A549 (cell line): ENCODE measurements at regions not wholly inside any gene's neighbourhood (a gene's known extent, or its start where the extent isn't known, plus 50 kb on each side); places are given as distances from the start of the nearest gene placed in this dataset.

Experiments
- ATAC-seq, 2 experiments: fragments of 200-7000 bp in 1 of 2; fragments of >200 bp in 1 of 2; cut with Nextera tagmentation in 1 of 2; cut with Tn5 transposase in 1 of 2; 3 replicates each; pipeline versions ENCODE4 v1.8.0 to v1.9.1; 2018 to 2020; ENCODE audit warnings: mild to moderate bottlenecking in 1 of 2, moderate library complexity in 1 of 2
- CTCF ChIA-PET: fragments of 300-600 bp; sonication (Branson Sonifier 250); formaldehyde crosslinking; extraction: SDS; loops from one replicate; lab custom pipeline; 2021; ENCODE audit warnings: antibody characterized with exemption, inconsistent platforms; lab: Yijun Ruan, JAX
- POLR2A ChIA-PET: fragments of 350-600 bp; formaldehyde crosslinking; extraction: SDS; loops from one replicate; lab custom pipeline; 2021; ENCODE audit warnings: antibody characterized with exemption, inconsistent platforms; lab: Yijun Ruan, JAX
- DNase-seq, 2 experiments: peaks; one replicate each; pipeline versions ENCODE4 v3.0.0 to v3.0.0-alpha.2; 2011 to 2016; ENCODE audit warnings: low read depth in 1 of 2, low spot score in 1 of 2
- FAIRE-seq: peaks from 2 replicates; lab custom pipeline; 2011; peaks lifted over from hg19 to GRCh38; lab: Jason Lieb, UNC
- H3K27ac ChIP-seq, 2 experiments: fragments of >200 bp; sonication (Bioruptor Twin); formaldehyde crosslinking; 3 replicates each; pipeline ENCODE4 v1.5.1; 2016 to 2017
- H3K4me1 ChIP-seq: fragments of >200 bp; sonication (Bioruptor Twin); formaldehyde crosslinking; 3 replicates; pipeline ENCODE4 v1.6.1; 2016
- H3K4me2 ChIP-seq: fragments of >200 bp; sonication (Bioruptor Twin); formaldehyde crosslinking; 3 replicates; pipeline ENCODE4 v1.6.1; 2016
- H3K4me3 ChIP-seq: fragments of >200 bp; sonication (Bioruptor Twin); formaldehyde crosslinking; 3 replicates; pipeline ENCODE4 v1.5.1; 2016
- H3K9me3 ChIP-seq: fragments of >200 bp; sonication (Bioruptor Twin); formaldehyde crosslinking; 3 replicates; pipeline ENCODE4 v1.6.1; 2016
- CBX8 ChIP-seq: fragments of 200-600 bp; sonication (generic); IDR thresholded peaks from 2 replicates; pipeline ENCODE4 v1.6.1; 2016
- CEBPB ChIP-seq, 2 experiments: fragments of >200 bp in 1 of 2; sonication (Bioruptor Twin) in 1 of 2; formaldehyde crosslinking in 1 of 2; IDR thresholded peaks; 2 replicates each; pipeline ENCODE4 v1.6.1; 2012 to 2016
- CHD4 ChIP-seq: fragments of 200-600 bp; sonication (generic); IDR thresholded peaks from 2 replicates; pipeline ENCODE4 v1.6.1; 2016; ENCODE audit warnings: antibody characterized with exemption, mild to moderate bottlenecking, borderline replicate concordance
- E2F6 ChIP-seq: IDR thresholded peaks from 2 replicates; pipeline ENCODE4 v1.6.1; 2012; ENCODE audit warnings: low read depth, borderline replicate concordance
- EHMT2 ChIP-seq: fragments of 200-600 bp; sonication (generic); IDR thresholded peaks from 2 replicates; pipeline ENCODE4 v1.6.1; 2016; ENCODE audit warnings: antibody characterized with exemption, low read depth, mild to moderate bottlenecking, moderate library complexity
- FOSB ChIP-seq: fragments of 250-450 bp; sonication (Bioruptor Pico); IDR thresholded peaks from 2 replicates; pipeline ENCODE4 v1.5.0; 2020; ENCODE audit warnings: mild to moderate bottlenecking, moderate library complexity
- GATA3 ChIP-seq: IDR thresholded peaks from 2 replicates; pipeline ENCODE4 v1.6.1; 2012; ENCODE audit warnings: borderline replicate concordance
- HDAC2 ChIP-seq: fragments of 200-600 bp; sonication (generic); IDR thresholded peaks from 2 replicates; pipeline ENCODE4 v1.6.1; 2016
- HES2 ChIP-seq: fragments of >200 bp; sonication (Bioruptor Twin); formaldehyde crosslinking; IDR thresholded peaks from 2 replicates; pipeline ENCODE4 v1.6.1; 2016
- JUNB ChIP-seq: fragments of >200 bp; sonication (Bioruptor Twin); formaldehyde crosslinking; IDR thresholded peaks from 2 replicates; pipeline ENCODE4 v1.6.1; 2016
- KDM1A ChIP-seq: fragments of 200-600 bp; sonication (generic); IDR thresholded peaks from 2 replicates; pipeline ENCODE4 v1.6.1; 2016; ENCODE audit warnings: low read depth, mild to moderate bottlenecking
- KDM5A ChIP-seq: fragments of 200-600 bp; sonication (generic); IDR thresholded peaks from 2 replicates; pipeline ENCODE4 v1.6.1; 2016; ENCODE audit warnings: antibody characterized with exemption, mild to moderate bottlenecking
- NPAS2 ChIP-seq: fragments of 250-450 bp; sonication (Bioruptor Pico); IDR thresholded peaks from 2 replicates; pipeline ENCODE4 v1.8.0; 2022; ENCODE audit warnings: mild to moderate bottlenecking, moderate library complexity, borderline replicate concordance
- PBX3 ChIP-seq: IDR thresholded peaks from 2 replicates; pipeline ENCODE4 v1.6.1; 2012
- RARB ChIP-seq: fragments of 250-450 bp; sonication (Bioruptor Pico); IDR thresholded peaks from 2 replicates; pipeline ENCODE4 v1.8.0; 2021; ENCODE audit warnings: mild to moderate bottlenecking, moderate library complexity
- REST ChIP-seq: fragments of 200-600 bp; sonication (generic); IDR thresholded peaks from 2 replicates; pipeline ENCODE4 v1.6.1; 2016; ENCODE audit warnings: antibody characterized with exemption, mild to moderate bottlenecking, moderate library complexity
- RNF2 ChIP-seq: fragments of 200-600 bp; sonication (generic); IDR thresholded peaks from 2 replicates; pipeline ENCODE4 v1.6.1; 2016; ENCODE audit warnings: low read depth, mild to moderate bottlenecking, antibody characterized with exemption, moderate library complexity, borderline replicate concordance
- SMC3 ChIP-seq: fragments of >200 bp; sonication (Bioruptor Twin); formaldehyde crosslinking; IDR thresholded peaks from 3 replicates; pipeline ENCODE4 v1.6.1; 2018; ENCODE audit warnings: inconsistent platforms
- TFCP2L1 ChIP-seq: fragments of 250-450 bp; sonication (Bioruptor Pico); IDR thresholded peaks from 2 replicates; pipeline ENCODE4 v1.5.0; 2021; ENCODE audit warnings: mild to moderate bottlenecking
- USF2 ChIP-seq: fragments of 450-650 bp; IDR thresholded peaks from 2 replicates; pipeline ENCODE4 v1.6.1; 2014; ENCODE audit warnings: antibody characterized with exemption
- WGBS: methylation state at CpG from one replicate; pipeline ENCODE4 v1.1.6; 2017; ENCODE audit errors: missing lambda C conversion rate; 5-methylcytosine and 5-hydroxymethylcytosine counted together
- TF ChIP-seq, protein P1 (sequence below): fragments of 150-350 bp; IDR thresholded peaks from 2 replicates; pipeline ENCODE4 v1.6.1; 2014; ENCODE audit warnings: low read depth, mild to moderate bottlenecking, low read length
- TF ChIP-seq, protein P2 (sequence below): fragments of 250-450 bp; sonication (Bioruptor Pico); IDR thresholded peaks from 2 replicates; pipeline ENCODE4 v1.5.0; 2020; ENCODE audit warnings: low read depth, mild to moderate bottlenecking, moderate library complexity

GRCh38 chr10:121128164-121128563, 277.0 kb downstream of the WDR11 start:
- ATAC-seq (no peak), FAIRE-seq (no peak), DNase-seq (no peak)
- Histone ChIP-seq H3K4me3 (no peak overlapping the region), H3K4me1 (no peaks in the 10 kb centered on the region), H3K27ac (no peak overlapping the region), H3K9me3 (no peaks in the 10 kb centered on the region), H3K4me2 (no peak overlapping the region)
- TF ChIP-seq EHMT2, result no peak
- no peak for TF ChIP-seq JUNB
- no peak for TF ChIP-seq FOSB (CRISPR knock-in tag)
- TF ChIP-seq, protein P1, sequence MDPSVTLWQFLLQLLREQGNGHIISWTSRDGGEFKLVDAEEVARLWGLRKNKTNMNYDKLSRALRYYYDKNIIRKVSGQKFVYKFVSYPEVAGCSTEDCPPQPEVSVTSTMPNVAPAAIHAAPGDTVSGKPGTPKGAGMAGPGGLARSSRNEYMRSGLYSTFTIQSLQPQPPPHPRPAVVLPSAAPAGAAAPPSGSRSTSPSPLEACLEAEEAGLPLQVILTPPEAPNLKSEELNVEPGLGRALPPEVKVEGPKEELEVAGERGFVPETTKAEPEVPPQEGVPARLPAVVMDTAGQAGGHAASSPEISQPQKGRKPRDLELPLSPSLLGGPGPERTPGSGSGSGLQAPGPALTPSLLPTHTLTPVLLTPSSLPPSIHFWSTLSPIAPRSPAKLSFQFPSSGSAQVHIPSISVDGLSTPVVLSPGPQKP, result no peak
- no peak for TF ChIP-seq CHD4
- TF ChIP-seq NPAS2 (CRISPR knock-in tag), result no peak
- TF ChIP-seq PBX3, result no peak
- TF ChIP-seq E2F6, result no peak
- WGBS, result 24% methylated on average over 10 of the region's 10 CpGs
- CTCF ChIA-PET, result interaction anchor here (1.2 kb wide), 1 partner anchor 481 kb away, joined by 3 read pairs; no protein-coding TSS in a partner anchor
- POLR2A ChIA-PET, result no interaction called here

DNA sequence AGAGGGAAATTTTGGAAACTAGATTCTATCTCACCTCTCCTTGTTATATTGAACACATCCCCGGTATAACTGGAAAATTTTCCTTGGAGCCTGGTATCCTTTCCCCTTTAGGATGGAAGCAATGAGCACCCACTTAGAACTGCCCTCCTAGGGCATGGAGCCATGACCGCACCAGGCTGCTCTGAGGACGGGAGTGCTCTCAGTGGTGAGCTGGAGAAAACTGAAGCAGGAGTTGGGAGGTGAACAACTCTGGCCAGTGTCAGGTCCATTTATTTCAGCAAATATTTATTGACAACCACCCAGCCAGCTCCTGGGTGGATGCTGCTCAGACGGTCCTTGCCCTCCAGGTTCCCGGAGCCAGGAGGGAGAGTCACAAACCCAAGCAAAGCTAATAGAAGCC, 278.1 kb downstream of the WDR11 start:
- TF ChIP-seq TFCP2L1 (CRISPR knock-in tag) (no peak), REST (no peak), RARB (CRISPR knock-in tag) (no peak), RNF2 (no peak), CEBPB (IDR thresholded peaks at IDR 0.05) (no peak)
- TF ChIP-seq, protein P2, sequence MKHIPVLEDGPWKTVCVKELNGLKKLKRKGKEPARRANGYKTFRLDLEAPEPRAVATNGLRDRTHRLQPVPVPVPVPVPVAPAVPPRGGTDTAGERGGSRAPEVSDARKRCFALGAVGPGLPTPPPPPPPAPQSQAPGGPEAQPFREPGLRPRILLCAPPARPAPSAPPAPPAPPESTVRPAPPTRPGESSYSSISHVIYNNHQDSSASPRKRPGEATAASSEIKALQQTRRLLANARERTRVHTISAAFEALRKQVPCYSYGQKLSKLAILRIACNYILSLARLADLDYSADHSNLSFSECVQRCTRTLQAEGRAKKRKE (CRISPR knock-in tag), result no peak
- ChIA-PET CTCF (interaction anchor here (1.2 kb wide), 1 partner anchor 480 kb away, joined by 3 read pairs; no protein-coding TSS in a partner anchor), POLR2A (no interaction called here)
- FAIRE-seq (no peak), ATAC-seq (no peak), DNase-seq (no peak)
- 45% methylated on average over 5 of the region's 5 CpGs for WGBS
- Histone ChIP-seq H3K4me3 (no peak overlapping the region), H3K4me2 (no peak overlapping the region), H3K9me3 (no peaks in the 10 kb centered on the region), H3K27ac (no peak overlapping the region), H3K4me1 (no peaks in the 10 kb centered on the region)

GRCh38 chr10:121130382-121130781, 279.2 kb downstream of the WDR11 start:
- no peak overlapping the region for H3K27ac ChIP-seq
- no peaks in the 10 kb centered on the region for H3K9me3 ChIP-seq
- ChIA-PET CTCF (interaction anchor here (1.4 kb wide), 1 partner anchor 34 kb away, joined by 3 read pairs; no protein-coding TSS in a partner anchor), POLR2A (no interaction called here)
- DNase-seq, result no peak
- H3K4me2 ChIP-seq, result no peak overlapping the region
- ATAC-seq, result no peak
- TF ChIP-seq, protein P1, result no peak
- no peak for TF ChIP-seq EHMT2
- TF ChIP-seq HDAC2, result no peak
- no peak for TF ChIP-seq SMC3
- TF ChIP-seq HES2, result no peak
- no peak for TF ChIP-seq TFCP2L1 (CRISPR knock-in tag)
- TF ChIP-seq KDM5A, result no peak
- no peak for TF ChIP-seq CBX8
- TF ChIP-seq KDM1A, result no peak
- no peak for TF ChIP-seq USF2
- TF ChIP-seq GATA3, result no peak
- no peaks in the 10 kb centered on the region for H3K4me1 ChIP-seq
- FAIRE-seq, result no peak
- H3K4me3 ChIP-seq, result no peak overlapping the region
- WGBS, result 21% methylated on average over 5 of the region's 5 CpGs
